ENCODE measurements at regions not wholly inside any gene's neighbourhood (a gene's known extent, or its start where the extent isn't known, plus 50 kb on each side); places are given as distances from the start of the nearest gene placed in this dataset.

DNA sequence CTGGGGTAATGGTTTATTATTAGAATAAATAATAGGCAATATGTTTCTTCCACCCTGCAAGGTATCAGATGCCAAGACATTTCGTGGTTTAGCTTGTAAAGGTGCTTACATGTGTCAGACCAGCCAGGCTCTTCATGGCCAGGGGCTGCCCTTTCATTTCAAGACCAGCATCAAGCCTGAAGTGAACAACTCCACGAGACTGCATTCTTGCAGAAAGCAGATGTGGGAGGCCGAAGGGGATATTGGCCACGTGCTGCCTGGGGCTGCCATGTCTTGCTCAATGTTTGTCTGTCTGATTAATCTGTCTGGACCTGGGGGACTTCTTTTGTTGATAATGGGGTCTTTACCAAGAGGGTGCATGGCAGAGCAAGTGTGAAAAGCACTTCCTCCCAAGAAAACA is 294.2 kb upstream of the RBFOX1 start:
- Histone ChIP-seq H3K36me3 (ENCODE audit: control insufficient read depth, insufficient read depth, low read length) (no peaks in the 10 kb centered on the region), H3K27me3 (replicated peaks; ENCODE audit: control insufficient read depth, insufficient read depth, low read length, poor library complexity, severe bottlenecking) (no peaks in the 10 kb centered on the region), H3K4me1 (ENCODE audit: control insufficient read depth, insufficient read depth, low read length, poor library complexity, severe bottlenecking) (no peaks in the 10 kb centered on the region), H3K9me3 (ENCODE audit: control insufficient read depth, low read length) (no peaks in the 10 kb centered on the region), H3K4me3 (ENCODE audit: insufficient read depth, low read depth, low read length, poor library complexity, severe bottlenecking) (no peak overlapping the region), H3K27ac (ENCODE audit: insufficient read depth, low read length, poor library complexity, severe bottlenecking) (no peak overlapping the region)
- DNase-seq: no peak

DNA sequence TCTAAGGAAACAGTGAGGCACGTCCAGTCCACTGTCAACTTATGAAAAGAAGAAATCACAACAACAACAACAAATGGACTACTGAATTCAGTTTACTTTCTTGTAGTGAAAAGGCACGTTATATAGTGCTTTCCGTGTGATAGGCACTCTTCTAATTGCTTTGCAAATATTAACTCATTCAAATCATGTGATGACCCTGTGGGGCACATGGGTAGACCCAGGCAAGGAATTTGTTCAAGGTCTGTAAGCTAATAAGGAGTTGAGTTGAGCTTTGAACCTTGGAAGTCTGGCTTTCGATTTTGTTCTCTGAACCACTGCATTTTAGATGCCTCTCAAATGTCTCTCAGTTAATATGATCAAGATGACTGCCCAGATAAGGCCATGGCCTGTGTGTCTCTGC is 295.1 kb upstream of the RBFOX1 start:
- Histone ChIP-seq H3K4me3 (ENCODE audit: insufficient read depth, low read depth, low read length, poor library complexity, severe bottlenecking) (no peak overlapping the region), H3K36me3 (ENCODE audit: control insufficient read depth, insufficient read depth, low read length) (no peaks in the 10 kb centered on the region), H3K27ac (ENCODE audit: insufficient read depth, low read length, poor library complexity, severe bottlenecking) (no peak overlapping the region), H3K27me3 (replicated peaks; ENCODE audit: control insufficient read depth, insufficient read depth, low read length, poor library complexity, severe bottlenecking) (no peaks in the 10 kb centered on the region), H3K9me3 (ENCODE audit: control insufficient read depth, low read length) (no peaks in the 10 kb centered on the region), H3K4me1 (ENCODE audit: control insufficient read depth, insufficient read depth, low read length, poor library complexity, severe bottlenecking) (no peaks in the 10 kb centered on the region)
- DNase-seq: no peak

DNA sequence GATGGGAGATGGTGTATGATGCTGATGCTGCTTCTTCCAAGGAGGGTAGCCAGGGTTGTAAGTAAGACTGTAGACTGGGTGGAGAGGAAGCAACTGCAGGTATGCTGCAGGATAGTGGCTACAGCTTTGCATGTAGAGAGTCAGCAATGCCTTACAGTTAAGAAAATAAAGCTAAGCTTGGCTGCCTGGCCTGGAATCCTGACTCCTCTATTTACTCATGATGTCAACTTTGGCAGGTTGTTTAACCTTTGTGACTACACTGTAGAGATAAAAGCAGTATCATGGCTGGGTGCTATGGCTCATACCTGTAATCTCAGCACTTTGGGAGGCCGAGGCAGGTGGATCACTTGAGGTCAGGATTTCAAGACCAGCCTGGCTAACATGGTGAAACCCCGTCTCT is 301.6 kb upstream of the RBFOX1 start:
- Histone ChIP-seq H3K36me3 (ENCODE audit: control insufficient read depth, insufficient read depth, low read length) (no peaks in the 10 kb centered on the region), H3K4me3 (ENCODE audit: insufficient read depth, low read depth, low read length, poor library complexity, severe bottlenecking) (no peak overlapping the region), H3K27ac (ENCODE audit: insufficient read depth, low read length, poor library complexity, severe bottlenecking) (no peak overlapping the region), H3K4me1 (ENCODE audit: control insufficient read depth, insufficient read depth, low read length, poor library complexity, severe bottlenecking) (no peaks in the 10 kb centered on the region), H3K27me3 (replicated peaks; ENCODE audit: control insufficient read depth, insufficient read depth, low read length, poor library complexity, severe bottlenecking) (no peaks in the 10 kb centered on the region), H3K9me3 (ENCODE audit: control insufficient read depth, low read length) (no peaks in the 10 kb centered on the region)
- DNase-seq: no peak

DNA sequence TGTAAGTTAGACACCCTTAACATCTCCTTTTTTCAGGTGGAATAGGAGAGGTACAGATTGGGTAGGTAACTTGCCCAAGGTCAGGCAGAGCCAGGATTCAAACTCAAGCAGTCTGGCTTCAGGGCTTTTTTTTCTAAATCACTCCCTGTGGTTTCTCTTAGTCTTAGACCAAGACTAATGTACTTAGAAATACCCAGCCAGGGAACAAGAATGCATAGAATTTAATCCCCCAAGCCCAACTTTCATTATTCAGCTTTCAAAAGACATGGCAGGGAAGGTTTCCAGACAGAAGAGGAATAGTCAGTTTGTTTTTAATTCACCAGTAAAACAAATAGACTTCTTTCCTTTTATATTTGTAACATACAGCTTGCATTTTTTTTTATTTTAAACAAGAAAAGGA is 305.2 kb upstream of the RBFOX1 start:
- H3K27me3 ChIP-seq (replicated peaks; ENCODE audit: control insufficient read depth, insufficient read depth, low read length, poor library complexity, severe bottlenecking): no peaks in the 10 kb centered on the region
- no peak overlapping the region for H3K4me3 ChIP-seq (ENCODE audit: insufficient read depth, low read depth, low read length, poor library complexity, severe bottlenecking)
- H3K36me3 ChIP-seq (ENCODE audit: control insufficient read depth, insufficient read depth, low read length): no peaks in the 10 kb centered on the region
- no peak for DNase-seq
- no peak overlapping the region for H3K27ac ChIP-seq (ENCODE audit: insufficient read depth, low read length, poor library complexity, severe bottlenecking)
- H3K9me3 ChIP-seq (ENCODE audit: control insufficient read depth, low read length): no peaks in the 10 kb centered on the region
- no peaks in the 10 kb centered on the region for H3K4me1 ChIP-seq (ENCODE audit: control insufficient read depth, insufficient read depth, low read length, poor library complexity, severe bottlenecking)

DNA sequence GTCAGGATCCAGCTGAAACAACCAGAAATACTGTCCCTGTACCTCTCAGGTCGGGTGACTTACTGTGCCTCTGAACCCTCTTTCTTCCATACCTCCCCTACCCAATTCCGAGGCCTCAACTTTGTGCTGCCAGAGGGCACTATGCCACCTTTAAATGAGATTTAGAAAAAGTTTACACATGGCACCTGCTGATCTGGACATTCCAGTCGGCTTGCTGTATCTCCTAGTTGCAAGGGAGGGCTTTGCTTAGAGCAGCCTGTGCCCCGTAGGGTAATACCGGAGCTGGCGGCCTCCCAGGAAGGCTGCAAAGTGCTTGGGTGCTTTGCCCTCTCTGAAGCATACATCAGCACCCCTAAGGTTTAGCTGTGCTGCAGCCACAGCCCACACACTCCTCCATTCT is 306.0 kb upstream of the RBFOX1 start:
- H3K4me3 ChIP-seq (ENCODE audit: insufficient read depth, low read depth, low read length, poor library complexity, severe bottlenecking): no peak overlapping the region
- no peak for DNase-seq
- no peaks in the 10 kb centered on the region for H3K36me3 ChIP-seq (ENCODE audit: control insufficient read depth, insufficient read depth, low read length)
- H3K9me3 ChIP-seq (ENCODE audit: control insufficient read depth, low read length): no peaks in the 10 kb centered on the region
- no peaks in the 10 kb centered on the region for H3K4me1 ChIP-seq (ENCODE audit: control insufficient read depth, insufficient read depth, low read length, poor library complexity, severe bottlenecking)
- no peaks in the 10 kb centered on the region for H3K27me3 ChIP-seq (replicated peaks; ENCODE audit: control insufficient read depth, insufficient read depth, low read length, poor library complexity, severe bottlenecking)
- H3K27ac ChIP-seq (ENCODE audit: insufficient read depth, low read length, poor library complexity, severe bottlenecking): no peak overlapping the region

DNA sequence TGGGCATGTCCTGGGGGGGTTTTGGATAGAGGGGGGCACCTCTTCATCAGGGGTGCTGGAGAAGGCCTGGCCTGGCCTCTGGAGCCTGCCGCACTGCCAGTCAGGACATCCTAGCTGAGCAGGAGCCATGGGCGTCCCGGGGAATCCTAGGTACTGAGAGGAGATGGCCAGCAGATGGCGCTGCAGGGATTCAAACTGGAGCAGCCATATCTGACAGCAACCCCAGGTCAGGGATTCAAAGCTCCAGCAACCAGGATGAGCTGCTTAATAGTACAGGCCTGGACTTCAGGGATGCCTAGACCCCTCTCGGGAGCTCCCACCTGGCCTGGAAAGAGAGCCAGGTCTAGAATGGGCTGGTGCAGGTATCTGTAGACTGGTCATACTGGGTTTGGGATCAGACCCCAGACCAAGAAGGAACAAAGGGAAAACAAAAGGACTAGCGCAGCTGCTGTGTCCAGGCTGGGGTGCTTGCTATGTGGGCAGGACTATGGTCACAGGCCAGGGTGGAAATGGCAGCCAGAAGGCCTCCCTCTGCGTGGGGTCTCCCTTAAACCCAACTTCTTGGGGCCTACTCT is 306.9 kb upstream of the RBFOX1 start:
- H3K36me3 ChIP-seq (ENCODE audit: control insufficient read depth, insufficient read depth, low read length): no peaks in the 10 kb centered on the region
- H3K4me1 ChIP-seq (ENCODE audit: control insufficient read depth, insufficient read depth, low read length, poor library complexity, severe bottlenecking): no peaks in the 10 kb centered on the region
- no peaks in the 10 kb centered on the region for H3K9me3 ChIP-seq (ENCODE audit: control insufficient read depth, low read length)
- H3K27me3 ChIP-seq (replicated peaks; ENCODE audit: control insufficient read depth, insufficient read depth, low read length, poor library complexity, severe bottlenecking): no peaks in the 10 kb centered on the region
- no peak overlapping the region for H3K4me3 ChIP-seq (ENCODE audit: insufficient read depth, low read depth, low read length, poor library complexity, severe bottlenecking)
- DNase-seq: no peak
- no peak overlapping the region for H3K27ac ChIP-seq (ENCODE audit: insufficient read depth, low read length, poor library complexity, severe bottlenecking)

DNA sequence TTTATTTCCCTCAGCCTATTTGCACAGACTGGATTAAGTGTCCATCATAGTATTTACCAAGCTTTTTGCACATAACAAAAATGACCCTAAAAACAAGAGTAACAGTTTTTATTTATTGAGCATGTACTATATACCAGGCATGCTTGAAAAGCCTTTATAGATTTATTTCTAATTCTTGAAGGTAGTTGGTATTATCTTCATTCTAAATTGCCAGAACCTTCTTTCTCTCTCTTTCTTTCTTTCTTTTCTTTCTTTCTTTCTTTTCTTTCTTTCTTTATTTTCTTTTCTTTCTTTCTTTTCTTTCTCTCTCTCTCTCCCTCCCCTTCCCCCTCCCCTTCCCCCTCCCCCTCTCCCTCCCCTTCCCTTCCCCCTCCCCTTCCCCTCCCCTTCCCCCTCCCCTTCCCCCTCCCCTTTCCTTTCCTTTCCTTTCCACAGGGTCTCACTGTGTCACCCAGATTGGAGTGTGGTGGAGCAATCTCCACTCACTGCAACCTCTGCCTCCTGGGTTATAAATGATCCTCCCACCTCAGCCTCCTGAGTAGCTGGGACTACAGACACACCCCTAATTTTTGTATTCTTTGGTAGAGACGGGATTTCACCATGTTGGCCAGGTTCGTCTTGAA is 310.9 kb upstream of the RBFOX1 start:
- H3K4me3 ChIP-seq (ENCODE audit: insufficient read depth, low read depth, low read length, poor library complexity, severe bottlenecking): no peak overlapping the region
- no peak for DNase-seq
- no peak overlapping the region for H3K27ac ChIP-seq (ENCODE audit: insufficient read depth, low read length, poor library complexity, severe bottlenecking)
- no peaks in the 10 kb centered on the region for H3K9me3 ChIP-seq (ENCODE audit: control insufficient read depth, low read length)
- H3K4me1 ChIP-seq (ENCODE audit: control insufficient read depth, insufficient read depth, low read length, poor library complexity, severe bottlenecking): no peaks in the 10 kb centered on the region
- no peaks in the 10 kb centered on the region for H3K27me3 ChIP-seq (replicated peaks; ENCODE audit: control insufficient read depth, insufficient read depth, low read length, poor library complexity, severe bottlenecking)
- no peaks in the 10 kb centered on the region for H3K36me3 ChIP-seq (ENCODE audit: control insufficient read depth, insufficient read depth, low read length)

DNA sequence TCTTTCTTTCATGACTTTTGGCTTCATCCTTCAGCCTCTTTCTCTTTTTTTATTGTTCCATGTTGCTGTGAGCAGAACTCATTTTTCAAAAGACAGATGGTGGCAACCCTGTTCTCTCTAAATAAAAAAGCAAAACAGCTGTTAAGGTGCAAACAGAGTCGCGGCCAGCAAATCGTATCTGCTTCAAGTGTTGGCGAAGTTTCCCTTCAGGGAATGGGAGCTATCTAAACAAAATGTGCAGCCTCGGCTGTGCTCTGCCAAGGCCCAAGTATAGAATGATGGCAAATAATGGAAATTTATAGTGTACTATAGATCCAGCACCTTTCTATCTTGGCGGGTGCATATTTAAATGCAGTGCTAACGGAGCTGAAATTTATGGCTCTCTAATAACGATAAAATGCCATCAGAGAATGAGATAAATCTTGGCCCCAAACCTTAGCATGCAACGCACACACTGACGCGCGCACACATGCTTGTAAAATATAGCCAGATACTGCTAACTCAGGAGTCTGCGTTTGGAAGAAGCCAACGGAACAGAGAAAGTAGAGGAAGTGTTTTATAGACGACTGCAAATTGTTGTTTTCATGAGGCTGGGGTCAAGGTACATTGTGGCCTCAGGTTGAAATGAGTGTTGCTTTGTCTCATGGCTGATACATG is 315.5 kb upstream of the RBFOX1 start:
- H3K4me1 ChIP-seq (ENCODE audit: control insufficient read depth, insufficient read depth, low read length, poor library complexity, severe bottlenecking): no peaks in the 10 kb centered on the region
- no peak overlapping the region for H3K27ac ChIP-seq (ENCODE audit: insufficient read depth, low read length, poor library complexity, severe bottlenecking)
- H3K9me3 ChIP-seq (ENCODE audit: control insufficient read depth, low read length): no peaks in the 10 kb centered on the region
- no peaks in the 10 kb centered on the region for H3K27me3 ChIP-seq (replicated peaks; ENCODE audit: control insufficient read depth, insufficient read depth, low read length, poor library complexity, severe bottlenecking)
- no peak for DNase-seq
- no peak overlapping the region for H3K4me3 ChIP-seq (ENCODE audit: insufficient read depth, low read depth, low read length, poor library complexity, severe bottlenecking)
- no peaks in the 10 kb centered on the region for H3K36me3 ChIP-seq (ENCODE audit: control insufficient read depth, insufficient read depth, low read length)

DNA sequence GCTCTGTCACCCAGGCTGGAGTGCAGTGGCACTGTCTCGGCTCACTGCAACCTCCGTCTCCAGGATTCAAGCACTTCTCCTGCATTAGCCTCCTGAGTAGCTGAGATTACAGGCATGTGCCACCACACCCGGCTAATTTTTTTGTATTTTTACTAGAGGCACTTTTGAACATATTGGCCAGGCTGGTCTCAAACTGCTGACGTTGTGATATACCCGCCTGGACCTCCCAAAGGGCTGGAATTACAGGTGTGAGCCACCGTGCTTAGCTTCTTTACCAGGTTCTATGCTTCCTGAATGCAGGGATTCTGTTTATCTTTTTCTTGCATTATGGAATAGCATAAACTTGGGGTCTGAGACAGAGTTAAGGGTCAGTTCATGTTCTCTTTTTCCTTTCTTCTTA is 317.9 kb upstream of the RBFOX1 start:
- H3K27ac ChIP-seq (ENCODE audit: insufficient read depth, low read length, poor library complexity, severe bottlenecking): no peak overlapping the region
- no peaks in the 10 kb centered on the region for H3K4me1 ChIP-seq (ENCODE audit: control insufficient read depth, insufficient read depth, low read length, poor library complexity, severe bottlenecking)
- no peaks in the 10 kb centered on the region for H3K9me3 ChIP-seq (ENCODE audit: control insufficient read depth, low read length)
- H3K36me3 ChIP-seq (ENCODE audit: control insufficient read depth, insufficient read depth, low read length): no peaks in the 10 kb centered on the region
- no peaks in the 10 kb centered on the region for H3K27me3 ChIP-seq (replicated peaks; ENCODE audit: control insufficient read depth, insufficient read depth, low read length, poor library complexity, severe bottlenecking)
- no peak for DNase-seq
- no peak overlapping the region for H3K4me3 ChIP-seq (ENCODE audit: insufficient read depth, low read depth, low read length, poor library complexity, severe bottlenecking)

DNA sequence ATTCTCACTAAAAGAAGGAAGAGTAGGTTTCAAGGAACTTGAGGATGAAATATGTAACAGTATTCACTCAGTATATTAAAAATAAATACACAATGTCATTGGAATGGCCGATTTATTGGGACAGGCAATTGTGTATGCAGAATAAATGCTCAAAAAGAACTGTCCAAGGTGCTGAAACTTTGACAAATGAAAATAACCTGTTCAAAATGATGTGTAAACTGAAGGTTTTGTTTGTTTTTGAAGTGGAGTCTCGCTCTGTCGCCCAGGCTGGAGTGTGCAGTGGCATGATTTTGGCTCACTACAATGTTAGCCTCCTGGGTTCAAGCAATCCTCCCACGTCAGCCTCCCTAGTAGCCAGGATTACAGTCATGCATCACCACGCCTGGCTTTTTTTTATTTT is 318.7 kb upstream of the RBFOX1 start:
- no peaks in the 10 kb centered on the region for H3K27me3 ChIP-seq (replicated peaks; ENCODE audit: control insufficient read depth, insufficient read depth, low read length, poor library complexity, severe bottlenecking)
- H3K36me3 ChIP-seq (ENCODE audit: control insufficient read depth, insufficient read depth, low read length): no peaks in the 10 kb centered on the region
- H3K9me3 ChIP-seq (ENCODE audit: control insufficient read depth, low read length): no peaks in the 10 kb centered on the region
- no peak overlapping the region for H3K27ac ChIP-seq (ENCODE audit: insufficient read depth, low read length, poor library complexity, severe bottlenecking)
- no peaks in the 10 kb centered on the region for H3K4me1 ChIP-seq (ENCODE audit: control insufficient read depth, insufficient read depth, low read length, poor library complexity, severe bottlenecking)
- H3K4me3 ChIP-seq (ENCODE audit: insufficient read depth, low read depth, low read length, poor library complexity, severe bottlenecking): no peak overlapping the region
- DNase-seq: no peak

Measured in effector memory CD4-positive, alpha-beta T cell (primary cell).